IgD-negative memory B cell (primary cell): ENCODE measurements at regions not wholly inside any gene's neighbourhood (a gene's known extent, or its start where the extent isn't known, plus 50 kb on each side); places are given as distances from the start of the nearest gene placed in this dataset.

Source experiments
- H3K27ac Mint-ChIP-seq, 3 donors: one replicate each; pipeline ENCODE4 v1.8.0; 2020 to 2022; ENCODE audit warnings: mild to moderate bottlenecking in 3 of 3, mixed read lengths in 3 of 3, moderate library complexity in 1 of 3
- H3K27me3 Mint-ChIP-seq: one replicate; pipeline ENCODE4 v1.8.0; 2021; ENCODE audit warnings: mixed read lengths
- H3K36me3 Mint-ChIP-seq: one replicate; pipeline ENCODE4 v1.8.0; 2020; ENCODE audit warnings: mild to moderate bottlenecking, mixed read lengths
- H3K4me1 Mint-ChIP-seq, 3 donors: one replicate each; pipeline ENCODE4 v1.8.0; 2020 to 2022; ENCODE audit warnings: mixed read lengths in 3 of 3, mild to moderate bottlenecking in 1 of 3
- H3K4me3 Mint-ChIP-seq, 4 donors: one replicate each; pipeline ENCODE4 v1.8.0; 2020 to 2022; ENCODE audit warnings: mild to moderate bottlenecking in 4 of 4, mixed read lengths in 4 of 4, moderate library complexity in 3 of 4
- H3K9me3 Mint-ChIP-seq, 3 donors: one replicate each; pipeline ENCODE4 v1.8.0; 2020 to 2021; ENCODE audit warnings: mixed read lengths in 3 of 3, mild to moderate bottlenecking in 1 of 3

DNA sequence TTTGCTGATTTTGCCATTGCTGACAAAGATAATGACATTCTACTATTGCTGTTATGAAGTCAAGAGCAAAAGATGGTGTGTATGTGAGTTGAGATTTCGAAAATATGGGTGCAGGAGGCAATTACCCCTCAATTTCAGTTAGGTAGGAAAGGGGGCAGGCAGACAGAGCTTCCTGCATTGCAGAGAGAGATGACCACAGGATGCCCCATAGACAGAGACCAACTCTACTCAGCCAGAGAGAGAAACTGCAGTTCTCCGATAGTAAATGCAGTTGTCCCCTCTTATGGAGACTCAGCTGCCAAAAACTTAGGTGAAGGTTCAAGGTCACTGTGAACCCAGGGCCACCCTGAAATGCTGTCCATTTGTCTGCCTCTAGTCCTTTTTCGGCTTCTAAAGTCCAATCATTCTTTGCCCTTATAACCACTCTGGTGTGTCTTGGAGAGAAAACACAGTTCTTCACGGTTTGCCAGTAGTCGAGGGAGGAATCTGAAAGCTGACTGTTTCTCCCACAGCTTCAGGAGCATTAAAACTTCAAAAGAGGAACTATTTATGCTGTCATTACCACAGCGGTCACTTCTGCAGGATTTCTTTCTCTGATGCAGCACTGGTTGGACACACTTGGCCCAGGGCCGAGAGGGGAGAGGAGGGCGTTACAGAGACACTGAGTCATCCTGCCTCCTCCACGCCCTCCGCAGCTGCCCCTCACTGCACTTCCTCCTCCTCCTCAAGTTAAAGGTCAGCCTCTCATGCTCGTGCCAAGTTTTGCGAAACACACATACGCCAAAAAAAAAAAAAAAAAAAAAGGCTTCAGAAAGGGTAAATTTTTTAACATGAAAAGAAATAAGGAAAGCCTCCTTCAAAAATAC lies 264.3 kb downstream of the FOXO1 start:
- peak overlapping the region in 3 of 4 donors; percentile 60 to 90 (median 83) for H3K4me3 Mint-ChIP-seq

DNA sequence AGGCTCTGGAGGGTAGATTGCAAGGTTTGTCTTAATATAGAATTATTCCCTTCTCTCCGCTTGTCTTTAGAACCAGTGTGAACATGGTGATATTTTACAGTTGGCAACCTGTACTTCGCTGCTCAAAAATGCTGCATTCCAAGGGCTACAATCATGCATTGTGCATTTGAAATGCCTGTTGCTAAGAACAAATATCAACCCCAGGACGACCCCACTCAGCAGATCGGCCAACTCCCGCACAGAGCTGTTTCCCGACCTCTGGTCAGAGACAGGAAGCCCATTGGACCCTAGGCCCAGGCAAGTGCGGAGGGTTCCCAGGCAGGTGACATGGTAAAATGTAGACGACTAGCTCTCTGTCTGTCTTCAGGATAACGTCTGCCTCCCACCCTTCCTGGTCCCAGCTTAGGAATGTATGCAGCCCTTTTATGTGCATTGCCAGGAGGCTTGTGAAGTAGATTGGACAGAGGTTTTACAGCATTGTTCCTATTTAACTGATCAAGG lies 263.5 kb downstream of the FOXO1 start:
- H3K36me3 Mint-ChIP-seq = no peaks in the 10 kb centered on the region
- H3K27ac Mint-ChIP-seq = no peak overlapping the region
- no peaks in the 10 kb centered on the region for H3K9me3 Mint-ChIP-seq
- H3K4me3 Mint-ChIP-seq = no peak overlapping the region
- H3K27me3 Mint-ChIP-seq = no peaks in the 10 kb centered on the region
- H3K4me1 Mint-ChIP-seq = peaks cover 13 to 17% (median 14%) of the 10 kb centered on the region in 3 donors

More for the DNA sequence above, 264.3 kb downstream of the FOXO1 start:
- no peaks in the 10 kb centered on the region for H3K9me3 Mint-ChIP-seq
- H3K27ac Mint-ChIP-seq = no peak overlapping the region
- no peaks in the 10 kb centered on the region for H3K36me3 Mint-ChIP-seq
- H3K27me3 Mint-ChIP-seq = no peaks in the 10 kb centered on the region
- H3K4me1 Mint-ChIP-seq = peaks cover 13 to 18% (median 14%) of the 10 kb centered on the region in 3 donors

DNA sequence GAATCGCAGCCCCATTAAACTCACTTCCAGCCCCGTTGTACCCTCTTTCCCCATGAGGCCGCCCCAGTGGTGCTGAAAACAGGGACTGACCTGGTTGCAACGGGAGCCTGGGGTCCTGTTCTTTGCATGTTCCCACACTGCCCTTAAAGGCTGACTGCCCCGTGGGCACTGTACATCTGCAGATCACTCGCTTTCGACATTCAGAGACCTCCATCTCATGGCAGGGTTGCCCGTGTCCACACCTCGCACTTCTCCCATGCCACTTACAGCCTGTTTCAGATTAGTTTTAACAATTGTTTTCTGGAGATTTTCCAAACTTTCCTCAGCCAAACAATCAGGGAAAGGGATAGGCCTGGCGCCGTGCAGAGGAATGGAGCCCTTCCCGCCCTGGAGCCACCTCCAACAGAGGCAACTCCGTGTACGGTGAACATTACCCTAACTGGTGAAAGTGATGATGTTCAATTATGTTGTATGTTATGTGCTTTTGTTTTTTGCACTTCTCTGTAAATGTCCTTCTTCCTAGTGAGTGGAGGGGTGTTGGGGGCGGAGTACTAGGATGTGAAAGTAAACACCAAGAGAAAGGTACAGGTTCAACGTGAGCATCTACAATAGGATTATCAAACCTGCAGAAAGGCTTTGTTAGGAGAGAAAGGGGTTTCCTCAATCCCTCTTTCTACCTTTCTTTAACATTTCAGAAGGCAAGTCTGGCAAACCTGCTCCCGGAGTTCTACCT lies 262.8 kb downstream of the FOXO1 start:
- Mint-ChIP-seq H3K4me1 (peaks cover 13 to 17% (median 14%) of the 10 kb centered on the region in 3 donors), H3K27me3 (no peaks in the 10 kb centered on the region), H3K4me3 (no peak overlapping the region), H3K9me3 (no peaks in the 10 kb centered on the region), H3K27ac (peak overlapping the region in 1 of 3 donors; percentile 49), H3K36me3 (no peaks in the 10 kb centered on the region)

DNA sequence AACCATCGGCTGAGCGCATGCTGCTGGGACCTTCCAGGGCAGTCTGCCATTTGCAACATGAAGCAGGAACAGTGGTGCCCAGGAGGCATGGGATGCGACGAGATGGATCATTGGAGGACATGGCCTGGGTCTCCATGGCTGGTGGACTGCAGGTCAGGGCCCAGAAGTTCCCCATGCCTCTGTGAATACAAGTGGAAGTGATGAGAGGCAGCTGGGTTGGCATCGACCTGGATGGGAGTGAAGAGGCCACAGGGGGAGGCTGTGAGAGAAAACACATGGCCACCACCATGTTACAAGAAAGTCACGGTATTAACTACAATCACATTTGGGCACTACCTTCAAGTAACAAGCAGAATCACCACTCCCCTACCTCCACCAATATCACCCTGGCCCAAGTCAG lies 262.0 kb downstream of the FOXO1 start:
- Mint-ChIP-seq H3K36me3 (no peaks in the 10 kb centered on the region), H3K4me3 (no peak overlapping the region), H3K9me3 (no peaks in the 10 kb centered on the region), H3K27ac (no peak overlapping the region), H3K4me1 (peaks cover 11 to 17% (median 14%) of the 10 kb centered on the region in 3 donors), H3K27me3 (no peaks in the 10 kb centered on the region)

DNA sequence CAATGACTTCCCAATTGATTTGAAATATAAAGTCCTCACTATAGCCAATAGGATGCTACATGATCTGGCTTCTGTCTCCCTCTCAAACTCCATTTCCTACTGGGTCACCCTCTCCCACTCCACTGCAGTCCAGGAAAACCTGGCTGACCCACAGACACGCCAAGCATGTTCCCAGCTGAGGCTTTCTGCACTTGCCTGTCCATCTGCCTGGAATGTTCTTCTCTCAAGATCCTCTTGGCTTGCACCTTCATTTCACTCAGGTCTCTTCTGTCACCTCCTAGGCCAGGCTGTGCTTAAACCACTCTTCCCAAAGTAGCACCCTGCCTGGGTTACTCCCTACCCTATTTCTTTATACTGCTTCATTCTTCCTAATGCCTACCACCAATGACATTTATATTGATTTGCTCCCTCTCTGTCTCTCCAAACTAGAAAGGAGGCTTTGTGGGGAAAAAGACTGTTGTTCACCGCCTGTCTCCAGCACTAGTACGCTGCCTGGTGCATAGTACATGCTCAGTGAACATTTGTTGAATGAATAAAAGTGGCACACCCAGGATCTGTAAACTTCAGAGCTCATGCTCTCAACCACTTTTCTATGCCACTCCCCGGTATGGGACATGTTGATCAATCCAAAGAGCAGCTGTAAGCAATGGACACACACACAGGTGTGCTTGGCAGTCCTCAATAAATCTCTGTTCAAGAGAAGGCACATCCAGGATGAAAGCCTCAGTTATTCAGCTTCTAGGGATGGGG lies 261.3 kb downstream of the FOXO1 start:
- H3K27me3 Mint-ChIP-seq = no peaks in the 10 kb centered on the region
- peaks cover 11 to 17% (median 14%) of the 10 kb centered on the region in 3 donors for H3K4me1 Mint-ChIP-seq
- no peak overlapping the region for H3K4me3 Mint-ChIP-seq
- H3K36me3 Mint-ChIP-seq = no peaks in the 10 kb centered on the region
- H3K27ac Mint-ChIP-seq = no peak overlapping the region
- H3K9me3 Mint-ChIP-seq = no peaks in the 10 kb centered on the region

DNA sequence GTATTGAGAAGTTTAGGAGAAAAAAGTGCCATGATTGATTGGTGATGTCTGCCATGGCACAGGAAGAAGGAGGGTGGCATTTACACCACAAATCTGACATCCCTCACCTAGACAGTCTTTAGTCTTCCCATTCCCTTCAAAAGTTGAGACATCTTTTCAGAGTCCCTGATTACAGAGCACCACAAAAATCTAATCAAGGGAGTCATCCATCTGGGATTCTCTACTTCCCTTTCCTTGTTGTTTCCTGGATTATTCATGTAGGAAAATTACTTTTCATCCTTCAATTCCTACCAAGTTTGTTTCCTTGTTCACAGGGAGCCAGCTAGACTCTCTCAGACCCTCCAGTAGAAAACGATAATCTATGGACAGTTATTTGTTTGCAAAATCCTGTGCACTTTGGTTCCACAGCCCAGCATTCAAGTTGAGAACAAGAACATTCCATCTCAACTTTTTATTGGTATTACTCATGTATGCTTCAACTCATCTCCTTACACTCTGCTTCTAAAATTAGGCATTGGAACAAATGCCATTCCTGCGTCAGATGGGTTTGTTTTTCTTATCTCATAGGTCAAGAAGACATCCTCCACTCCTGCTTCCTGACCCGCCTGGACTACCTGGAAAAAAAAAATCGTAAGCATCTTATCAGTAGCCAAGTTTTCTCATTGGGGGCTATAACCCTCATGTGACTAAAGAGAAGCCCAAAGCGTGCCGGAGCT lies 259.9 kb downstream of the FOXO1 start:
- peaks cover 11 to 14% (median 11%) of the 10 kb centered on the region in 3 donors for H3K4me1 Mint-ChIP-seq
- H3K36me3 Mint-ChIP-seq = no peaks in the 10 kb centered on the region
- peak overlapping the region in 1 of 3 donors; percentile 54 for H3K27ac Mint-ChIP-seq
- H3K27me3 Mint-ChIP-seq = no peaks in the 10 kb centered on the region
- no peak overlapping the region for H3K4me3 Mint-ChIP-seq
- H3K9me3 Mint-ChIP-seq = peaks cover 0 to 5% (median 2%) of the 10 kb centered on the region in 3 donors

DNA sequence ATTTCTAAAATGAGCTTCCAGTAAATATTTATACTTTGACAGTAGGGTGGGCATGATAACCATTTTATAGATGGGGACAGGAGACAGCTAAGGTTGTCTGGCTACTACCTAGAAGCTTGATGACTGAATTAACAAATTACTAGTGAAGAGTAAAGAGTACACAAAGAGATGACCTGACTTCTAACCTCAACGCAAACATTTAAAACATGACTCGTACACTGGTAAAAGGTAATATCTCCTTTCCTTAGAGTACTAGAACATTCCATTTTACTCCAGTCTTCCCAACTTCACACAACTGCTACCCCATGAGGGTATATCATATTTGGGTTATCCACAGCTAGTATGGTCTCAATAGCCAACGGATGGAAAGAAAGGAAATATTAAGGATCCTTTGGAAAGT lies 258.9 kb downstream of the FOXO1 start:
- no peaks in the 10 kb centered on the region for H3K27me3 Mint-ChIP-seq
- H3K4me3 Mint-ChIP-seq = no peak overlapping the region
- H3K27ac Mint-ChIP-seq = no peak overlapping the region
- peaks cover 4 to 6% (median 5%) of the 10 kb centered on the region in 3 donors for H3K4me1 Mint-ChIP-seq
- H3K9me3 Mint-ChIP-seq = peaks cover 2 to 5% (median 2%) of the 10 kb centered on the region in 3 donors
- no peaks in the 10 kb centered on the region for H3K36me3 Mint-ChIP-seq

DNA sequence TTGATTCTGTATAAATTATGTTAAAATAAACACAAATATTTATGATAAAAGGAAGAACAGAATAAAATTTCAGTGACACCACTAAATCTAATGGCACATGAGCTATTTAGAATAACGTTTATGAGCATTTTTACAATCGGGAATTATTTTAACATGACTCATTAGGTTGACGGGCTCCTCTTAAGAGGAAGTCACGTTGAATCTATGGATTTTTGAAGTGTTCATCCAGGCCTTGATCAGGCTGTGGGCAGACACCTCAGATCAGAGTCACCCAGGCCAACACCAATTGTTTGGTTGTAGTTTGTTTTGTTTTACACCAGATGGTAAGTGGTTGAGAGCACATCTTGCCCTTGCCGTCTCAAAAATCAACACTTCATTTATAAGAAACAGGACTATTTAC lies 257.8 kb downstream of the FOXO1 start:
- H3K27ac Mint-ChIP-seq = no peak overlapping the region
- H3K4me3 Mint-ChIP-seq = no peak overlapping the region
- peaks cover 0 to 5% (median 0%) of the 10 kb centered on the region in 3 donors for H3K4me1 Mint-ChIP-seq
- H3K9me3 Mint-ChIP-seq = peaks cover 2 to 5% (median 2%) of the 10 kb centered on the region in 3 donors
- H3K27me3 Mint-ChIP-seq = no peaks in the 10 kb centered on the region
- H3K36me3 Mint-ChIP-seq = no peaks in the 10 kb centered on the region

DNA sequence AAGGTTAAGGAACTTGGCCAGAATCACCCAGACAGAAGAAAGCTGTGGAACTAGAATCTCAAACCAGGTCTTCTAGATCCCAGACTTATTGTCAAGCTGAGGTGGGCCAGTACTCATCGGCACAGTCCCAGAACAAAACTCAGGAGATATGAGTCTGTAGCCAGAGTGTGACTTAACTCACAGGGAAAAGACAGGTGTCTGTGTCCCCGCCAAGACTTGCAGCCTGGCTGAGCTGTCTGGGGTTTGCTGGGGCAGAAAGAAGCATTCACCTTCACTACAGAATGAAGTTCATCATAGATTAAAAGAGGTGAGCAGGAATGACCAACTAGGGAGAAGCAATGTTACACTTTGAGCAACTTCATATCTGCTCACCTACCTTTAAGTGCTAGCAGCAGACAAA lies 257.2 kb downstream of the FOXO1 start:
- H3K27me3 Mint-ChIP-seq = no peaks in the 10 kb centered on the region
- H3K4me1 Mint-ChIP-seq = peaks cover 0 to 5% (median 0%) of the 10 kb centered on the region in 3 donors
- no peak overlapping the region for H3K4me3 Mint-ChIP-seq
- H3K27ac Mint-ChIP-seq = no peak overlapping the region
- H3K36me3 Mint-ChIP-seq = no peaks in the 10 kb centered on the region
- peaks cover 2 to 5% (median 2%) of the 10 kb centered on the region in 3 donors for H3K9me3 Mint-ChIP-seq

DNA sequence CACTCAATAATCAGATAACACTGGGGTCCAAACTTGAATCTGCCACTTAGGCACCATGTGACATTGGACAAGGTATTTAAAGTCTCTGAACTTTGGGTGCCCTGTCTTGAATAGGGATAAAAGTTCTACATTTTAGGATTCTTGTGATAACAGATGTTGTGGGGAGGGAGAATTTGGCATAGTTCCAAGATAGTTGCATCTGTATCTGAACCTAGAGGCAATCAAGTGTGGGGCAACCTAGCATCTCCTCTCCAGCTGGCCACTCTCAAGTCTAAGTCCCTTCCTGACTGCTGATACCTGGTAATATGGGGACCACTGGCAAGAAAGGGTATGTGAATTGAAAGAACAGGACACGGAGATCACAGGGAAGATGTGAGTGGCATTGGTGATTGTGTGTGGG lies 256.1 kb downstream of the FOXO1 start:
- no peak overlapping the region for H3K4me3 Mint-ChIP-seq
- peaks cover 0 to 5% (median 0%) of the 10 kb centered on the region in 3 donors for H3K4me1 Mint-ChIP-seq
- H3K36me3 Mint-ChIP-seq = no peaks in the 10 kb centered on the region
- peaks cover 2 to 5% (median 2%) of the 10 kb centered on the region in 3 donors for H3K9me3 Mint-ChIP-seq
- H3K27ac Mint-ChIP-seq = no peak overlapping the region
- no peaks in the 10 kb centered on the region for H3K27me3 Mint-ChIP-seq

DNA sequence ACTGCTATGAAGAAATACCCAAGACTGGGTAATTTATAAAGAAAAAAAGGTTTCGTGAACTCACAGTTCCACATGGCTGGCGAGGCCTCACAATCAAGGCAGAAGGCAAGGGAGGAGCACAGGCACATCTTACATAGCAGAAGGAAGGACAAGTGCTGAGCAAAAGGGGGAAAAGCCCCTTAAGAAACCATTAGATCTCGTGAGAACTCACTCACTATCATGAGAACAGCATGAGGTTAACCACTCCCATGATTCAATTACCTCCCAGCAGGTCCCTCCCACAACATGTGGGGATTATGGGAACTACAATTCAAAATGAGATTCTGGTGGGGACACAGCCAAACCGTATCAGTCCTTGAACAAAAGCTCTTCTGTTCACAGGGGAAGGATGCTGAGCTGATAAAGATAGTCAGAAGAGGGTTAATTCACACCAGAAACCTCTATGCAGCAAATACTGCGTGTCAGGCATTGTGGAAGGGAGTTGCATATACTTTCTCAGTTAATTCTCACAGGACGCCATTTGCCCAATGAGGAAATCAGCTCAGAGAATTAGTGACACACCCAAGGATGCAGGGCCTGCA lies 246.2 kb downstream of the FOXO1 start:
- no peaks in the 10 kb centered on the region for H3K9me3 Mint-ChIP-seq
- peak overlapping the region in 1 of 4 donors; percentile 3 for H3K4me3 Mint-ChIP-seq
- H3K4me1 Mint-ChIP-seq = peaks cover 13 to 21% (median 14%) of the 10 kb centered on the region in 3 donors
- H3K36me3 Mint-ChIP-seq = peaks cover 2% of the 10 kb centered on the region
- peaks cover 2% of the 10 kb centered on the region for H3K27me3 Mint-ChIP-seq
- H3K27ac Mint-ChIP-seq = no peak overlapping the region

DNA sequence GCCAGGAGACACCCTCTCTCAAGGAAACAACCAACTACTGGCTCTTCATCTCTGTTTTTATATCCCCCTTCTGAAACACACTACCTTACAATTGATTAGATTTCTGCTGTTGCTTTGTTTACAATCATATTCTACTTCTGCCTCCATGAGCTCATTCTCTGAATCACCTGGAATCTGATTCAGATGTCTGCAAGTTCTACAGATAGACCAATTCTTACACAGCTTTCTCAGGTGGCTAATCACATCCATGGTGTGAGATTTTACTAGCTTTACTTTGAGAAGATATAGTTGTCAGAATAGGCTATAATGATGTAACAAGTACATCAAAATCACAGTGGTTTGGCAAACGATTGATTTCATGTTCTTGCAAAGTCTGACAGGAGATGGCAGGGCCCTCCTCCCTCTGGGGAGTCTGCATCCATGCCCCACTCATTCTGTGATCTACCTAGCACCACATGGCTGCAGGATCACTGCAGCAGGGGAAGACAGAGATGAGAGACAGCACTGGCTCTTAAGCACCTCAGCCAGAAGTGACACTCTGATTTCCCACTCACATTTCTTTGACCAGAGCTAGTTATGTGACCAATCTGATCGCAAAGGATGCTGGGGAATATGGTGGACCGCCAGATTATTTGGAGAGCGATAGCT lies 243.7 kb downstream of the FOXO1 start:
- H3K4me3 Mint-ChIP-seq = no peak overlapping the region
- no peaks in the 10 kb centered on the region for H3K9me3 Mint-ChIP-seq
- no peak overlapping the region for H3K27ac Mint-ChIP-seq
- H3K36me3 Mint-ChIP-seq = no peaks in the 10 kb centered on the region
- H3K4me1 Mint-ChIP-seq = peaks cover 12 to 21% (median 13%) of the 10 kb centered on the region in 3 donors
- peaks cover 2% of the 10 kb centered on the region for H3K27me3 Mint-ChIP-seq

DNA sequence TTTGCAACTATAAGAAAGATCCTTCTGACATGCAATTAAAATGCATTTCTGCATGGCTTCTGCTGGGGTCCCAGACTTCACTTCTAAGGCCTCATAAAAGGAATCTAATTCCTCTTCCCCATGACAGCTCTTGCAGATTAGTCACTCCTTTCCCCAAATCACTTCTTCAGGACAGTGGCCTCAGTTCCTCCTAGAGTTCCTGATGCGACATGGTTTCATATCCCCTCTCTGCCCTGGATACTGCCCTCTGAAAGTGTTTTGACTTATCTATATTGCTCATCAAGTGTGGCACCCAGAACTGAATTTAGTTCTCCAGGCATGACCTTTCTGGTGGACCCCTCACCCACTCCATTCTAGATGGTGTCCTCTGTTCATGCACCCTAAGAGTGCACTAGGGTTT lies 238.1 kb downstream of the FOXO1 start:
- peaks cover 25 to 32% (median 27%) of the 10 kb centered on the region in 3 donors for H3K4me1 Mint-ChIP-seq
- H3K27ac Mint-ChIP-seq = no peak overlapping the region
- no peaks in the 10 kb centered on the region for H3K36me3 Mint-ChIP-seq
- H3K27me3 Mint-ChIP-seq = no peaks in the 10 kb centered on the region
- peaks cover 0 to 1% (median 0%) of the 10 kb centered on the region in 3 donors for H3K9me3 Mint-ChIP-seq
- H3K4me3 Mint-ChIP-seq = no peak overlapping the region
